Suprapubic skin (tissue), 4 donors: ENCODE measurements at regions not wholly inside any gene's neighbourhood (a gene's known extent, or its start where the extent isn't known, plus 50 kb on each side); places are given as distances from the start of the nearest gene placed in this dataset.

Experiments used
- DNase-seq, 2 donors: peaks; one replicate each; pipeline ENCODE4 v3.0.0-alpha.2; 2019; ENCODE audit warnings: low spot score in 2 of 2
- H3K27ac ChIP-seq: fragments of 200-600 bp; sonication (generic); one replicate; pipeline ENCODE4 v1.5.1; 2019
- H3K27me3 ChIP-seq: fragments of 200-600 bp; sonication (generic); one replicate; pipeline ENCODE4 v1.5.1; 2019
- H3K36me3 ChIP-seq: fragments of 200-600 bp; sonication (generic); one replicate; pipeline ENCODE4 v1.5.1; 2019
- H3K4me1 ChIP-seq: fragments of 200-600 bp; sonication (generic); one replicate; pipeline ENCODE4 v1.5.1; 2019
- H3K4me3 ChIP-seq: fragments of 200-600 bp; sonication (generic); one replicate; pipeline ENCODE4 v1.5.1; 2019; ENCODE audit warnings: mild to moderate bottlenecking
- H3K9me3 ChIP-seq: fragments of 200-600 bp; sonication (generic); one replicate; pipeline ENCODE4 v1.5.1; 2019
- EP300 ChIP-seq: sonication (generic); formaldehyde crosslinking; IDR thresholded peaks from one replicate; pipeline ENCODE4 v1.6.1; 2017; ENCODE audit warnings: antibody characterized with exemption
- POLR2A ChIP-seq, 2 donors: fragments of 450-650 bp; IDR thresholded peaks; one replicate each; pipeline ENCODE4 v1.6.1; 2017; ENCODE audit warnings: antibody characterized with exemption in 2 of 2, mild to moderate bottlenecking in 2 of 2, moderate library complexity in 2 of 2
- POLR2AphosphoS5 ChIP-seq, 3 donors: sonication (generic); formaldehyde crosslinking; IDR thresholded peaks; one replicate each; pipeline ENCODE4 v1.6.1; 2017; ENCODE audit warnings: antibody characterized with exemption in 3 of 3
- WGBS: methylation state at CpG from one replicate; pipeline ENCODE4 v1.1.5; 2018; 5-methylcytosine and 5-hydroxymethylcytosine counted together
- TF ChIP-seq, protein P1 (sequence below), 2 donors: fragments of 200-600 bp in 1 of 2; fragments of 450-650 bp in 1 of 2; sonication (generic) in 1 of 2; IDR thresholded peaks; one replicate each; pipeline ENCODE4 v1.5.1; 2016 to 2019; ENCODE audit warnings: antibody characterized with exemption in 2 of 2, mild to moderate bottlenecking in 1 of 2, moderate library complexity in 1 of 2

DNA sequence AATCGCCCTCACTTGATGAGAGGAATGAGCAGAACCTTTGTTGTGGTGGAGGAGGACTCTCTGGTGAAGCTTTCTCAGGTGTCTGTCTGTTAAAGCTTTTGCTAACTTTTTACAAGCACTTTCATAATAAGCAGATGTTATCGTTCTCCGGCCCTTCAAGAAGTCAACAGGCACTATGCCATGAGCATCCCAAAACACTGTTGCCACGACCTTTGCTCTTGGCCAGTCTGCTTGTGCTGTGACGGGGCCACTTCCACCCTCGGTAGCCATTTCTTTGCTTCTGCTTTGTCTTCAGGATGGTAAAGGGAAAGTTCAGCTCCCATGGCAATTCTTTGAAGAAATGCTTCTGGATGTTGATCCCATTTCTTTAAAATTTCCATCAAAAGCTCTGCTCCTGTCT lies 93.5 kb upstream of the ANKRD10 start:
- no peaks in the 10 kb centered on the region for H3K27me3 ChIP-seq
- 88% methylated on average over 6 of the region's 6 CpGs for WGBS
- DNase-seq: no peak
- no peaks in the 10 kb centered on the region for H3K9me3 ChIP-seq
- no peak overlapping the region for H3K4me3 ChIP-seq
- no peaks in the 10 kb centered on the region for H3K36me3 ChIP-seq
- H3K4me1 ChIP-seq: peaks cover 20% of the 10 kb centered on the region
- no peak overlapping the region for H3K27ac ChIP-seq
- TF ChIP-seq POLR2AphosphoS5 (IDR thresholded peaks at IDR 0.05) (no peak), POLR2A (IDR thresholded peaks at IDR 0.05) (no peak), EP300 (no peak)
- TF ChIP-seq, protein P1, sequence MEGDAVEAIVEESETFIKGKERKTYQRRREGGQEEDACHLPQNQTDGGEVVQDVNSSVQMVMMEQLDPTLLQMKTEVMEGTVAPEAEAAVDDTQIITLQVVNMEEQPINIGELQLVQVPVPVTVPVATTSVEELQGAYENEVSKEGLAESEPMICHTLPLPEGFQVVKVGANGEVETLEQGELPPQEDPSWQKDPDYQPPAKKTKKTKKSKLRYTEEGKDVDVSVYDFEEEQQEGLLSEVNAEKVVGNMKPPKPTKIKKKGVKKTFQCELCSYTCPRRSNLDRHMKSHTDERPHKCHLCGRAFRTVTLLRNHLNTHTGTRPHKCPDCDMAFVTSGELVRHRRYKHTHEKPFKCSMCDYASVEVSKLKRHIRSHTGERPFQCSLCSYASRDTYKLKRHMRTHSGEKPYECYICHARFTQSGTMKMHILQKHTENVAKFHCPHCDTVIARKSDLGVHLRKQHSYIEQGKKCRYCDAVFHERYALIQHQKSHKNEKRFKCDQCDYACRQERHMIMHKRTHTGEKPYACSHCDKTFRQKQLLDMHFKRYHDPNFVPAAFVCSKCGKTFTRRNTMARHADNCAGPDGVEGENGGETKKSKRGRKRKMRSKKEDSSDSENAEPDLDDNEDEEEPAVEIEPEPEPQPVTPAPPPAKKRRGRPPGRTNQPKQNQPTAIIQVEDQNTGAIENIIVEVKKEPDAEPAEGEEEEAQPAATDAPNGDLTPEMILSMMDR (IDR thresholded peaks at IDR 0.05): no peak

DNA sequence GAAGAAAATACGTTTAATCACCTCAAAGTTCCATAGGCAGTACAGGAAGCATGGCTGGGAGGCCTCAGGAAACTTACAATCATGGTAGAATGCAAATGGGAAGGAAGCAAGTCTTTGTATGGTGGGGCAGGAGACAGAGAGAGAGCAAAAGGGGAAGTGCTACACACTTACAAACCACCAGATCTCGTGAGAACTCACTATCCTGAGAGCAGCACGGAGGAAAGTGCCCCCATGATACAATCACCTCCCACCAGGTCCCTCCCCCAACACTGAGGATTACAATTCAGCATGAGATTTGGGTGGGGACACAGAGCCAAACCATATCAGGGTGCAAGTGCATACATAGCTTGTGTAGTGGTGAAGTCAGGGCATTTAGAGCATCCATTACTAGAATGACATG lies 92.3 kb upstream of the ANKRD10 start:
- 74% methylated on average over 3 of the region's 3 CpGs for WGBS
- H3K36me3 ChIP-seq: no peaks in the 10 kb centered on the region
- H3K4me3 ChIP-seq: no peak overlapping the region
- H3K27ac ChIP-seq: peak overlapping the region; percentile 52
- no peak for TF ChIP-seq POLR2AphosphoS5 (IDR thresholded peaks at IDR 0.05)
- no peak for TF ChIP-seq EP300
- TF ChIP-seq POLR2A (IDR thresholded peaks at IDR 0.05): no peak
- TF ChIP-seq, protein P1 (IDR thresholded peaks at IDR 0.05): no peak
- H3K27me3 ChIP-seq: no peaks in the 10 kb centered on the region
- no peak for DNase-seq
- no peaks in the 10 kb centered on the region for H3K9me3 ChIP-seq
- peaks cover 20% of the 10 kb centered on the region for H3K4me1 ChIP-seq

DNA sequence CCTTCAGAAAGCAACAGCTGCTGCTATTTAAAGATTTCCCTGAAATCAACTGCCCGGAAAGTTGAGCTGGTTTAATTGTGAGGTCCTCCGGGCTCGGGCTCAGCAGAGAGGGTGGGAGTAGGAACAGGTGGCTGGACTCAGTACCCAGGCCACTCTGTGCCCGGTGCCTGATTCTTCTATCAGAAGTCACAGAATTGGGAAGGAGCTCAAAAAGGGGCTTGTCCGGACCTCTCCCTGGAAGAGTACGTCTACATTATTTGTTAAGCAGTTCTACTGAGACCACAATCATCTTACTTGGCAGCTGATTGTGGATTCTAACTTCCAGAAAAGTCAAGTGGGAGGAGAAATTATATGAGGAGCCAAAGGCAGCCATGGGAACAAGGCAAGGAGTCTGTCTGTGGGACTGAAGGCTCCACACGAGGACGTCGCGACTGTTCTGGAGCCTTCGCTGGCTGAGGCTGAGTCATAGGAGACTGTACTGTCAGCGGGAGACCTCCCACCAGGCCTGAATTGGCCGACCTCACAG lies 91.7 kb upstream of the ANKRD10 start:
- H3K9me3 ChIP-seq: no peaks in the 10 kb centered on the region
- TF ChIP-seq EP300 (no peak), POLR2AphosphoS5 (IDR thresholded peaks at IDR 0.05) (no peak), POLR2A (IDR thresholded peaks at IDR 0.05) (no peak)
- TF ChIP-seq, protein P1 (IDR thresholded peaks at IDR 0.05): no peak
- H3K4me1 ChIP-seq: peaks cover 20% of the 10 kb centered on the region
- peak overlapping the region; percentile 52 for H3K27ac ChIP-seq
- H3K27me3 ChIP-seq: no peaks in the 10 kb centered on the region
- H3K36me3 ChIP-seq: no peaks in the 10 kb centered on the region
- 44% methylated on average over 13 of the region's 13 CpGs for WGBS
- DNase-seq: peak in 1 of 2 donors; percentile 81
- no peak overlapping the region for H3K4me3 ChIP-seq

DNA sequence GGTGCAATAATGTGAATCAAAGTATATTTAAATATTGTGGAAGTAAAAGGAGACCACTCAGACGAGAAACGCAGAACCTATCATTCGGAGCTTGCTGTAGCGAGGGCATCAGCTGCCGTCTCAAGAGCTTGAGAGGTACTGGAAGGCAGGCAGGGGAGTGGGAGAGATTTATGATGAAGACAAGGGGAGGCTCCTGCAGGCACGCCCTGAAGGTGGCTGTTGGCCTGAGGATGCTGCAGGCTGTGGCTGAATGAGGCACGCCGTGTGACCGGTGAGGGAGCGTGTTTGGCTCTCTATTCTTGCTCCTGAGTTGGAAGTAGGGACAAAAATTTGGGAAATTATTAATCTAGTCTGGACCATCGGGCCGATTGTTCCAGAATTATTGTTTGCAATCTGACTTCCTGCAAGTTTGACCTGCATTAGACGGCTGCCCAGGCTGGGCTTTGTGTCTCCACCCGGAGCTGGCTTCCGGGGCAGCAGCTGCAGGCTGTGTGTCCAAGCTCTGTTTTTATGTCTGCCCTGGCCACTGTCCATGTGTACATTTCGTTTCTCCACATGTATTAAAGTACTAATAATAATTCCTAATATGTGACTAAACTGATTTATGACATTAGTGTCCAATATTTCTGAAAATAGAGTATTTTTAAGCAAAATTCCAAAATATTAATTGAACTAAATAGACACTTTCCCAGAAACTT lies 91.1 kb upstream of the ANKRD10 start:
- no peak for DNase-seq
- WGBS: 56% methylated on average over 16 of the region's 16 CpGs
- Histone ChIP-seq H3K4me3 (no peak overlapping the region), H3K27me3 (no peaks in the 10 kb centered on the region), H3K27ac (peak overlapping the region; percentile 52), H3K36me3 (no peaks in the 10 kb centered on the region), H3K4me1 (peaks cover 20% of the 10 kb centered on the region), H3K9me3 (no peaks in the 10 kb centered on the region)
- TF ChIP-seq, protein P1 (IDR thresholded peaks at IDR 0.05): no peak
- TF ChIP-seq POLR2AphosphoS5 (IDR thresholded peaks at IDR 0.05) (no peak), POLR2A (IDR thresholded peaks at IDR 0.05) (no peak), EP300 (no peak)

DNA sequence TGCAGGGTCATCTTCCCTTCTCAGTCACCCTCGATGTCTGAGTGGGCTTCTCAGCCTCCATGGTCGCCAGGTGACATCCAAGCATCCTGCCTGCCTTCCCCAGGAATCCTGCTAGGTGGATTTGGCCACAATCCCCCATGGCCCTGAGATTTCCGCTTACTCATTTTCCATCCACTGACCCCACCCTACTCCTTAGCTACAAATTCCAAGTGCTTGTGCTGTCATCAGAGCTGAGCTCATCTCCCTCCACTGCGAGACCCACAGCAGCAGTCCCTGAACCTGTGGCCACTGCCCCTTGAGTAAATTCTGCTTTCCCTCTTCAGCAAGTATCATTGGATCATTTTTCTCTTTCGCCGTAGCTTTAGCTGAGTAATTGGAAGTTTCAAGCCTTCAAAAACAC lies 90.5 kb upstream of the ANKRD10 start:
- no peak for DNase-seq
- Histone ChIP-seq H3K4me3 (no peak overlapping the region), H3K4me1 (peaks cover 20% of the 10 kb centered on the region), H3K27me3 (no peaks in the 10 kb centered on the region), H3K9me3 (no peaks in the 10 kb centered on the region), H3K27ac (peak overlapping the region; percentile 52), H3K36me3 (no peaks in the 10 kb centered on the region)
- TF ChIP-seq EP300: no peak
- TF ChIP-seq POLR2A (IDR thresholded peaks at IDR 0.05): no peak
- TF ChIP-seq, protein P1 (IDR thresholded peaks at IDR 0.05): no peak
- no peak for TF ChIP-seq POLR2AphosphoS5 (IDR thresholded peaks at IDR 0.05)
- WGBS: 87% methylated on average over 6 of the region's 6 CpGs
